ENCODE measurements at regions not wholly inside any gene's neighbourhood (a gene's known extent, or its start where the extent isn't known, plus 50 kb on each side); places are given as distances from the start of the nearest gene placed in this dataset.

- DNase-seq (ENCODE audit: extremely low read depth in 1 of 4, low spot score in 3 of 4), result no peak
- Histone ChIP-seq H3K9ac (ENCODE audit: insufficient read depth in 1 of 2, low read depth in 2 of 2, low read length in 2 of 2) (no peak overlapping the region), H3K27me3 (ENCODE audit: control insufficient read depth in 2 of 2, insufficient read depth in 2 of 2, low read length in 2 of 2) (peaks cover 12 to 54% of the 10 kb centered on the region in 2 experiments; a peak in 4 of 5 replicates), H4K20me1 (replicated peaks; ENCODE audit: control insufficient read depth, insufficient read depth, low read length) (peaks cover 6% of the 10 kb centered on the region; the same call in 1 of the 2 replicates), H2AFZ (ENCODE audit: low read depth, low read length) (no peak overlapping the region), H3K9me3 (replicated peaks; ENCODE audit: control insufficient read depth, insufficient read depth, low read depth, low read length) (no peaks in the 10 kb centered on the region), H3K27ac (ENCODE audit: extremely low read depth, low read depth, low read length) (no peak overlapping the region), H3K4me2 (ENCODE audit: insufficient read depth, low read length) (no peak overlapping the region), H3K4me1 (replicated peaks in 1 of 2; ENCODE audit: control insufficient read depth in 2 of 2, insufficient read depth in 2 of 2, low read length in 2 of 2) (peaks cover 0 to 9% of the 10 kb centered on the region in 2 experiments; a peak in 2 of 5 replicates), H3K4me3 (no peak overlapping the region), H3K9me1 (ENCODE audit: control insufficient read depth, insufficient read depth, low read length) (no peaks in the 10 kb centered on the region), H3K36me3 (ENCODE audit: control insufficient read depth, insufficient read depth, low read length) (no peaks in the 10 kb centered on the region), H3K79me2 (ENCODE audit: control insufficient read depth, insufficient read depth, low read length) (no peaks in the 10 kb centered on the region)
- intact Hi-C loops (cut with micrococcal nuclease) (loop anchor here (5.0 kb wide), 2 partner anchors 182 to 537 kb away; no protein-coding TSS in a partner anchor), in situ Hi-C loops (cut with MboI) (no loop called here)
- ChIA-PET POLR2A (interaction anchor here (0.5 kb wide), 1 partner anchor 838 kb away, joined by 3 read pairs; no protein-coding TSS in a partner anchor), CTCF (ENCODE audit: low intra/inter-chr PET ratio) (no interaction called here)
- FAIRE-seq, result no peak
- TF ChIP-seq ZBTB11 (CRISPR knock-in tag; IDR thresholded peaks at IDR 0.05) (no peak), ZNF354B (CRISPR knock-in tag; IDR thresholded peaks at IDR 0.05) (no peak), ARID3A (IDR thresholded peaks at IDR 0.05; ENCODE audit: borderline replicate concordance, low read depth, low read length) (no peak), JUNB (CRISPR knock-in tag; conservative IDR thresholded peaks at IDR 0.05) (no peak), AFF4 (CRISPR knock-in tag; IDR thresholded peaks at IDR 0.05) (no peak), MTA1 (IDR thresholded peaks at IDR 0.05; ENCODE audit: borderline replicate concordance) (no peak), GTF2B (IDR thresholded peaks at IDR 0.05; ENCODE audit: extremely low read depth, insufficient read length) (no peak), NFXL1 (CRISPR knock-in tag; IDR thresholded peaks at IDR 0.05) (no peak), TRIM28 (IDR thresholded peaks at IDR 0.05) (no peak), SMAD3 (CRISPR knock-in tag; conservative IDR thresholded peaks at IDR 0.05) (no peak), THRAP3 (IDR thresholded peaks at IDR 0.05; ENCODE audit: borderline replicate concordance) (no peak), PTRF (tag; IDR thresholded peaks at IDR 0.05) (no peak)
- no peak for ATAC-seq
- under 1% methylated on average over 12 of the region's 12 CpGs for WGBS (ENCODE audit: insufficient coverage, low coverage, missing lambda C conversion rate)
- no TSS peak for BruUV-seq (replicated peaks)
Measured at GRCh38 chr20:59404749-59405148, 104.3 kb downstream of the EDN3 start.

Data from K562 (cell line).